ENCODE measurements at regions not wholly inside any gene's neighbourhood (a gene's known extent, or its start where the extent isn't known, plus 50 kb on each side); places are given as distances from the start of the nearest gene placed in this dataset.

- TF ChIP-seq CTCF (IDR thresholded peaks at IDR 0.05; ENCODE audit: insufficient read depth, low read depth, low read length), result no peak
- POLR2A ChIA-PET, result no interaction called here
- no peaks in the 10 kb centered on the region for H3K36me3 ChIP-seq (ENCODE audit: control insufficient read depth, insufficient read depth, low read length)
- DNase-seq (ENCODE audit: low read depth), result no peak
- CTCF ChIA-PET, result no interaction called here
- no peaks in the 10 kb centered on the region for H3K27me3 ChIP-seq (ENCODE audit: control insufficient read depth, insufficient read depth, low read length)
- H3K4me3 ChIP-seq (ENCODE audit: low read depth, low read length), result no peak overlapping the region
These were observed 381.2 kb downstream of the BCL11B start for GRCh38 chr14:98890556-98891340.

GRCh38 chr14:98893675-98894074, 378.3 kb downstream of the BCL11B start:
- Histone ChIP-seq H3K27me3 (ENCODE audit: control insufficient read depth, insufficient read depth, low read length) (no peaks in the 10 kb centered on the region), H3K4me3 (ENCODE audit: low read depth, low read length) (no peak overlapping the region), H3K36me3 (ENCODE audit: control insufficient read depth, insufficient read depth, low read length) (no peaks in the 10 kb centered on the region)
- TF ChIP-seq CTCF (IDR thresholded peaks at IDR 0.05; ENCODE audit: insufficient read depth, low read depth, low read length), result no peak
- ChIA-PET POLR2A (no interaction called here), CTCF (no interaction called here)
- no peak for DNase-seq (ENCODE audit: low read depth)

GRCh38 chr14:98894600-98894999, 377.4 kb downstream of the BCL11B start:
- Histone ChIP-seq H3K27me3 (ENCODE audit: control insufficient read depth, insufficient read depth, low read length) (no peaks in the 10 kb centered on the region), H3K4me3 (ENCODE audit: low read depth, low read length) (no peak overlapping the region), H3K36me3 (ENCODE audit: control insufficient read depth, insufficient read depth, low read length) (no peaks in the 10 kb centered on the region)
- TF ChIP-seq CTCF (IDR thresholded peaks at IDR 0.05; ENCODE audit: insufficient read depth, low read depth, low read length), result no peak
- POLR2A ChIA-PET, result no interaction called here
- DNase-seq (ENCODE audit: low read depth), result no peak
- CTCF ChIA-PET, result no interaction called here

- no peak overlapping the region for H3K4me3 ChIP-seq (ENCODE audit: low read depth, low read length)
- no peak for DNase-seq (ENCODE audit: low read depth)
- no peak for TF ChIP-seq CTCF (IDR thresholded peaks at IDR 0.05; ENCODE audit: insufficient read depth, low read depth, low read length)
- no peaks in the 10 kb centered on the region for H3K27me3 ChIP-seq (ENCODE audit: control insufficient read depth, insufficient read depth, low read length)
- H3K36me3 ChIP-seq (ENCODE audit: control insufficient read depth, insufficient read depth, low read length), result no peaks in the 10 kb centered on the region
- POLR2A ChIA-PET, result no interaction called here
- CTCF ChIA-PET, result no interaction called here
These were observed 375.5 kb downstream of the BCL11B start for GRCh38 chr14:98896449-98896848.

- ChIA-PET POLR2A (no interaction called here), CTCF (no interaction called here)
- Histone ChIP-seq H3K4me3 (ENCODE audit: low read depth, low read length) (no peak overlapping the region), H3K27me3 (ENCODE audit: control insufficient read depth, insufficient read depth, low read length) (no peaks in the 10 kb centered on the region), H3K36me3 (ENCODE audit: control insufficient read depth, insufficient read depth, low read length) (no peaks in the 10 kb centered on the region)
- no peak for DNase-seq (ENCODE audit: low read depth)
- no peak for TF ChIP-seq CTCF (IDR thresholded peaks at IDR 0.05; ENCODE audit: insufficient read depth, low read depth, low read length)
These were observed 374.2 kb downstream of the BCL11B start for GRCh38 chr14:98897605-98898309.
